SJCRH30 (cell line): ENCODE measurements at regions not wholly inside any gene's neighbourhood (a gene's known extent, or its start where the extent isn't known, plus 50 kb on each side); places are given as distances from the start of the nearest gene placed in this dataset.

Source experiments
- DNase-seq, 2 experiments: peaks; one replicate each; pipeline ENCODE4 v3.0.0-alpha.2; 2015 to 2020
- H3K27ac ChIP-seq: fragments of 250-450 bp; sonication (Bioruptor Pico); 2 replicates; pipeline ENCODE4 v1.5.1; 2020; ENCODE audit warnings: mild to moderate bottlenecking, moderate library complexity
- H3K27me3 ChIP-seq: fragments of 250-450 bp; sonication (Bioruptor Pico); 2 replicates; pipeline ENCODE4 v1.5.1; 2020; ENCODE audit warnings: mild to moderate bottlenecking, moderate library complexity
- H3K36me3 ChIP-seq: fragments of 250-450 bp; sonication (Bioruptor Pico); 2 replicates; pipeline ENCODE4 v1.5.1; 2020; ENCODE audit warnings: mild to moderate bottlenecking, moderate library complexity
- H3K4me1 ChIP-seq: fragments of 250-450 bp; sonication (Bioruptor Pico); 2 replicates; pipeline ENCODE4 v1.5.1; 2020; ENCODE audit warnings: mild to moderate bottlenecking, moderate library complexity
- H3K4me3 ChIP-seq: fragments of 250-450 bp; sonication (Bioruptor Pico); 2 replicates; pipeline ENCODE4 v1.5.1; 2020; ENCODE audit warnings: mild to moderate bottlenecking, moderate library complexity
- H3K9me3 ChIP-seq: fragments of 250-450 bp; sonication (Bioruptor Pico); replicated peaks from 2 replicates; pipeline ENCODE4 v1.5.1; 2020; ENCODE audit warnings: mild to moderate bottlenecking, moderate library complexity

- Histone ChIP-seq H3K4me3 (no peak overlapping the region), H3K27me3 (no peaks in the 10 kb centered on the region), H3K36me3 (no peaks in the 10 kb centered on the region), H3K4me1 (no peaks in the 10 kb centered on the region), H3K27ac (no peak overlapping the region), H3K9me3 (no peaks in the 10 kb centered on the region)
- DNase-seq, result no peak
These were observed 269.0 kb upstream of the SLC39A10 start for GRCh38 chr2:195388028-195388427.

- Histone ChIP-seq H3K9me3 (no peaks in the 10 kb centered on the region), H3K4me1 (no peaks in the 10 kb centered on the region), H3K4me3 (no peak overlapping the region), H3K27me3 (no peaks in the 10 kb centered on the region), H3K27ac (no peak overlapping the region), H3K36me3 (no peaks in the 10 kb centered on the region)
- no peak for DNase-seq
These were observed 274.8 kb upstream of the SLC39A10 start for GRCh38 chr2:195382186-195382585.

GRCh38 chr2:195370167-195370943 lies 286.7 kb upstream of the SLC39A10 start:
- no peaks in the 10 kb centered on the region; the same call in 1 of the 2 replicates for H3K27me3 ChIP-seq
- H3K9me3 ChIP-seq, result peaks cover 4% of the 10 kb centered on the region; the same call in 1 of the 2 replicates
- DNase-seq, result no peak
- H3K4me3 ChIP-seq, result no peak overlapping the region
- H3K27ac ChIP-seq, result no peak overlapping the region
- no peaks in the 10 kb centered on the region for H3K4me1 ChIP-seq
- no peaks in the 10 kb centered on the region for H3K36me3 ChIP-seq

GRCh38 chr2:195369218-195369587 lies 287.8 kb upstream of the SLC39A10 start:
- Histone ChIP-seq H3K27ac (no peak overlapping the region), H3K4me3 (no peak overlapping the region), H3K36me3 (no peaks in the 10 kb centered on the region), H3K4me1 (no peaks in the 10 kb centered on the region), H3K27me3 (no peaks in the 10 kb centered on the region; the same call in 1 of the 2 replicates), H3K9me3 (peaks cover 3% of the 10 kb centered on the region; the same call in 1 of the 2 replicates)
- DNase-seq, result no peak

GRCh38 chr2:195368249-195369217 lies 288.5 kb upstream of the SLC39A10 start:
- DNase-seq, result no peak
- H3K4me3 ChIP-seq, result no peak overlapping the region
- no peaks in the 10 kb centered on the region for H3K9me3 ChIP-seq
- H3K4me1 ChIP-seq, result no peaks in the 10 kb centered on the region
- no peak overlapping the region for H3K27ac ChIP-seq
- H3K27me3 ChIP-seq, result no peaks in the 10 kb centered on the region; the same call in 1 of the 2 replicates
- no peaks in the 10 kb centered on the region for H3K36me3 ChIP-seq

GRCh38 chr2:195367809-195368208 lies 289.2 kb upstream of the SLC39A10 start:
- no peak overlapping the region for H3K4me3 ChIP-seq
- H3K27ac ChIP-seq, result no peak overlapping the region
- no peaks in the 10 kb centered on the region for H3K4me1 ChIP-seq
- H3K9me3 ChIP-seq, result no peaks in the 10 kb centered on the region
- DNase-seq, result no peak
- no peaks in the 10 kb centered on the region; the same call in 1 of the 2 replicates for H3K27me3 ChIP-seq
- H3K36me3 ChIP-seq, result no peaks in the 10 kb centered on the region

- H3K4me1 ChIP-seq, result no peaks in the 10 kb centered on the region
- DNase-seq, result no peak
- H3K27ac ChIP-seq, result no peak overlapping the region
- no peaks in the 10 kb centered on the region for H3K36me3 ChIP-seq
- no peaks in the 10 kb centered on the region for H3K9me3 ChIP-seq
- H3K4me3 ChIP-seq, result no peak overlapping the region
- peaks cover 4% of the 10 kb centered on the region; the same call in 1 of the 2 replicates for H3K27me3 ChIP-seq
These were observed 292.7 kb upstream of the SLC39A10 start for GRCh38 chr2:195364015-195364965.

GRCh38 chr2:195363496-195363895 lies 293.5 kb upstream of the SLC39A10 start:
- Histone ChIP-seq H3K27ac (no peak overlapping the region), H3K27me3 (peaks cover 4% of the 10 kb centered on the region; the same call in 1 of the 2 replicates), H3K4me3 (no peak overlapping the region), H3K9me3 (no peaks in the 10 kb centered on the region), H3K36me3 (no peaks in the 10 kb centered on the region), H3K4me1 (no peaks in the 10 kb centered on the region)
- no peak for DNase-seq

GRCh38 chr2:195360242-195360641 lies 296.8 kb upstream of the SLC39A10 start:
- Histone ChIP-seq H3K4me1 (no peaks in the 10 kb centered on the region), H3K27me3 (peaks cover 4% of the 10 kb centered on the region; the same call in 1 of the 2 replicates)

GRCh38 chr2:195359043-195359735 lies 297.8 kb upstream of the SLC39A10 start:
- Histone ChIP-seq H3K9me3 (no peaks in the 10 kb centered on the region), H3K4me1 (no peaks in the 10 kb centered on the region)
- DNase-seq, result no peak

More at GRCh38 chr2:195360242-195360641, 296.8 kb upstream of the SLC39A10 start:
- no peak overlapping the region for H3K27ac ChIP-seq
- H3K36me3 ChIP-seq, result no peaks in the 10 kb centered on the region
- H3K9me3 ChIP-seq, result no peaks in the 10 kb centered on the region
- no peak for DNase-seq
- no peak overlapping the region for H3K4me3 ChIP-seq

GRCh38 chr2:195356920-195357440 lies 300.0 kb upstream of the SLC39A10 start:
- Histone ChIP-seq H3K27me3 (peaks cover 4% of the 10 kb centered on the region; the same call in 1 of the 2 replicates), H3K36me3 (no peaks in the 10 kb centered on the region), H3K9me3 (no peaks in the 10 kb centered on the region), H3K4me1 (no peaks in the 10 kb centered on the region), H3K4me3 (no peak overlapping the region), H3K27ac (no peak overlapping the region)
- no peak for DNase-seq

More at GRCh38 chr2:195359043-195359735, 297.8 kb upstream of the SLC39A10 start:
- no peaks in the 10 kb centered on the region for H3K36me3 ChIP-seq
- no peak overlapping the region for H3K4me3 ChIP-seq
- H3K27ac ChIP-seq, result no peak overlapping the region
- peaks cover 4% of the 10 kb centered on the region; the same call in 1 of the 2 replicates for H3K27me3 ChIP-seq

GRCh38 chr2:195356026-195356425 lies 301.0 kb upstream of the SLC39A10 start:
- no peaks in the 10 kb centered on the region for H3K9me3 ChIP-seq
- DNase-seq, result no peak
- peaks cover under 1% of the 10 kb centered on the region; the same call in 1 of the 2 replicates for H3K27me3 ChIP-seq
- H3K4me1 ChIP-seq, result no peaks in the 10 kb centered on the region
- H3K27ac ChIP-seq, result no peak overlapping the region
- no peak overlapping the region for H3K4me3 ChIP-seq
- no peaks in the 10 kb centered on the region for H3K36me3 ChIP-seq

- no peaks in the 10 kb centered on the region for H3K36me3 ChIP-seq
- no peak overlapping the region for H3K4me3 ChIP-seq
- no peak for DNase-seq
- H3K27ac ChIP-seq, result no peak overlapping the region
- H3K9me3 ChIP-seq, result no peaks in the 10 kb centered on the region
- H3K4me1 ChIP-seq, result no peaks in the 10 kb centered on the region
- H3K27me3 ChIP-seq, result no peaks in the 10 kb centered on the region; the same call in 1 of the 2 replicates
These were observed 304.4 kb upstream of the SLC39A10 start for GRCh38 chr2:195352581-195352980.
